BLaER1 (cell line): ENCODE measurements at regions not wholly inside any gene's neighbourhood (a gene's known extent, or its start where the extent isn't known, plus 50 kb on each side); places are given as distances from the start of the nearest gene placed in this dataset.

ENCODE experiments used
- H3K27ac ChIP-seq: shearing (Covaris generic); formaldehyde crosslinking; 2 replicates; pipeline ENCODE4 v1.8.1; 2022
- H3K27me3 ChIP-seq: shearing (Covaris generic); formaldehyde crosslinking; 2 replicates; pipeline ENCODE4 v1.8.1; 2022
- H3K36me3 ChIP-seq: shearing (Covaris generic); formaldehyde crosslinking; 2 replicates; pipeline ENCODE4 v1.8.1; 2022
- H3K4me1 ChIP-seq: shearing (Covaris generic); formaldehyde crosslinking; 2 replicates; pipeline ENCODE4 v1.8.1; 2022
- H3K4me2 ChIP-seq: shearing (Covaris generic); formaldehyde crosslinking; 2 replicates; pipeline ENCODE4 v1.8.1; 2022
- H3K4me3 ChIP-seq: shearing (Covaris generic); formaldehyde crosslinking; 2 replicates; pipeline ENCODE4 v1.8.1; 2022
- H3K9ac ChIP-seq: shearing (Covaris generic); formaldehyde crosslinking; 2 replicates; pipeline ENCODE4 v1.8.1; 2022
- H3K9me3 ChIP-seq: shearing (Covaris generic); formaldehyde crosslinking; 2 replicates; pipeline ENCODE4 v1.8.1; 2022
- H4K20me1 ChIP-seq: shearing (Covaris generic); formaldehyde crosslinking; 2 replicates; pipeline ENCODE4 v1.8.1; 2022
- Cebpa-rat ChIP-seq: shearing (Covaris generic); IDR thresholded peaks from 2 replicates; pipeline ENCODE4 v1.8.1; 2022

DNA sequence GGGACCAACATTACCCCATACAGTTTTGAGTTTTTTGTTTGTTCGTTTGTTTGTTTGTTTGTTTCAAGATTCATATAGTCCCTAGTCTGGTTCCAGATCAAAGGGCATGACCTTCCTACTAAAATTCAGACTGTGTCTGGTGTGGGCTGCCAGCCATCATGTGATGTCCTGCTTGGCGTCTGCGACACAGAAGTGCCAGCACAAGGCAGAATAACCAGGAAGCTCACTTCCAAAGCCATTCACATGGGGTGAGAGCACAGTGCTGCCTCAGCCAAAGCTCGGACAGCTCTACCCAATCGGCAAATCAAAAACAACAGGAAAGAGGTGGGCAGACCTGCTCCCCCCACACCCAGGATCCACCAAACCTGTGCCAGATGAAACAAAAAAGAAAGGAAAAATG lies 142.6 kb upstream of the THBS1 start:
- Histone ChIP-seq H3K9ac (no peak overlapping the region), H4K20me1 (no peaks in the 10 kb centered on the region), H3K27ac (no peak overlapping the region), H3K4me2 (no peak overlapping the region), H3K27me3 (no peaks in the 10 kb centered on the region), H3K4me1 (0 out of 2 replicates have a peak, but pooled peaks cover 5% of the 10 kb centered on the region), H3K36me3 (no peaks in the 10 kb centered on the region), H3K4me3 (no peak overlapping the region), H3K9me3 (no peaks in the 10 kb centered on the region)
- no peak for TF ChIP-seq Cebpa-rat

DNA sequence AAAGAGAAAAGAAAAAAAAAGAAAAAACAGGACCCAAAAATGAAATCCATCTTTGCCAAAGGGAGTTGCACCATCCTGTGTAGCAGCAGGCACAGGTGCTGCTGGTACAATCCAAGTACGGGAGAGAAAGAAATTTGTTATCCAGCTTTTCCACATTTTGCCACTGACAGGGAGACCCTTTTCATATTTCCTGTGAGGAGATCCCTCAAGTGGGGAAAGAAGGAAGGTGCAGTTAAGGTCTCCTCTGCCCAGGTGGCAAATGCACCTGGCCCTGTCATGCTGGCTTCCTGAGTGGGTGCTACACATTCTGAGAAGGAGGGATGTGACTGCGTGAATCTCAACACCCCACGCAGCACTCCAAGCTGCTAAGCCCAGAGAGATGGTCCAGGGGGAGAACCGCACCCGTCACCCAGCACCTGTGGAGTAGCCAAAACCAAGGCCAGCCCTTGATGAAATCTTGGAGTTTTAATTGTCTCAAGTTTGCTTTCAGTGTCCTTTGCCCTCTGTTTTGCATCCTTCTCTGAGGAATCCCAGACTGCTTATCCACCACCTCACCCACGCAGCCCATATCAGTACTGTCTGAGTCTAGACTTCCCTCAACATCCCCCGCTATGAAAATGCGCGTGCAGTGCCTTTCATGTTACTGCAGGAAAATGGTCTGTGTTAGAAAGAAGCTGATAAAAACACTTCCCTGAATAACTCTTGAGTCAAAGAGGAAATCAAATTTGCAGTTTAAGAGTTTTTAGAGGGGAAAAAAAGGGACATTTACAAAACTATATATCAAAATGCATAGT lies 141.9 kb upstream of the THBS1 start:
- no peaks in the 10 kb centered on the region for H3K36me3 ChIP-seq
- no peak for TF ChIP-seq Cebpa-rat
- no peaks in the 10 kb centered on the region for H3K9me3 ChIP-seq
- H3K4me3 ChIP-seq = no peak overlapping the region
- no peak overlapping the region for H3K27ac ChIP-seq
- H3K9ac ChIP-seq = no peak overlapping the region
- H4K20me1 ChIP-seq = no peaks in the 10 kb centered on the region
- H3K27me3 ChIP-seq = no peaks in the 10 kb centered on the region
- peaks cover 11% of the 10 kb centered on the region; the same call in 1 of the 2 replicates for H3K4me1 ChIP-seq
- H3K4me2 ChIP-seq = no peak overlapping the region

DNA sequence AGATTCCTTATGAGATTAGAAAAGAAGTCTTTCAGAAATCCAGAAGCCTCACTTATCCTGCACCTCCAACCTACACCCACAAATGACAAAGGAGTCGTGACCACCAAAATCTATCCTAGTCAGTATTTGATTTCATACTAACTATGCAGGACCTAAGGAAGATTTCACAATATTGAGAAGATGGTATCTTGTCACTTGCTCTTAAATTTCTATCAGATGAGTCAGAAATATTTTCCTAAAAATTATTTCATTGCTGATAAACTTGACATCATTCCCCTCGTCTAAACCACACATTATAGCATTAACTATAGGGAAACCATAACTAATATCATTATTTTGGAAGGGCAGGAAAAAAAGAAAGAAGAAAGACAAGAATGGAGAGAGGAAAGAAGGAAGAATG lies 138.0 kb upstream of the THBS1 start:
- Histone ChIP-seq H3K4me2 (no peak overlapping the region), H3K27me3 (no peaks in the 10 kb centered on the region), H3K4me3 (no peak overlapping the region), H3K9me3 (no peaks in the 10 kb centered on the region), H3K9ac (no peak overlapping the region), H3K27ac (no peak overlapping the region), H4K20me1 (no peaks in the 10 kb centered on the region), H3K36me3 (no peaks in the 10 kb centered on the region), H3K4me1 (peaks cover 6% of the 10 kb centered on the region; the same call in 1 of the 2 replicates)
- no peak for TF ChIP-seq Cebpa-rat

DNA sequence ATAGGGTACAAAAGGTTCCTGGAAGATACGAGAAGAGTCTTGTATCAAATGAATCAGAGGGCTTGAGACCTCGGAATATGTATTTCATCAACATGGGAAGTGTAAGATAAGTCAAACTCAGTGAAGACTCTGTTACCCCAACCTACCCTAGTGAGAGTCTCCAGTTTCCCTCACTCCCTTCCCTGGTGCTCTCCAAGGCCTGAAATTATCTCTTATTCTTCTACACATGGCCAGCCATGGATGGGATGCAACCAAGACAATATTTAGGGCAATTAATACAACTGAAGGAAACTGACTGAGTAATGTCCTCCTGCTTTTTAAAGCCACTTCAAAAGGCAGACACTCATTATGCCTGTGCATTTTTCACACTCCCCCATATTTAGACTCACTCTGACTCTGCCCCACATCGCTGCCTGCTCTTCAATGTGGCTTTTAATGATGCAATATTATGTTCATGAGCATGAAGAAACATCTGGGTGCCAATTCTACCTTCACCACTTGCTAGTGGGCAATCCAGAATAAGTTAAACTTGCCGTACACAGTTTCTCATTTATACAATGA lies 137.1 kb upstream of the THBS1 start:
- Histone ChIP-seq H3K4me3 (no peak overlapping the region), H3K4me2 (peak overlapping the region; percentile 11; the same call in 1 of the 2 replicates), H3K36me3 (no peaks in the 10 kb centered on the region), H3K9me3 (no peaks in the 10 kb centered on the region), H3K9ac (no peak overlapping the region), H4K20me1 (no peaks in the 10 kb centered on the region), H3K27me3 (no peaks in the 10 kb centered on the region), H3K27ac (no peak overlapping the region), H3K4me1 (peaks cover 6% of the 10 kb centered on the region; the same call in 1 of the 2 replicates)
- no peak for TF ChIP-seq Cebpa-rat

DNA sequence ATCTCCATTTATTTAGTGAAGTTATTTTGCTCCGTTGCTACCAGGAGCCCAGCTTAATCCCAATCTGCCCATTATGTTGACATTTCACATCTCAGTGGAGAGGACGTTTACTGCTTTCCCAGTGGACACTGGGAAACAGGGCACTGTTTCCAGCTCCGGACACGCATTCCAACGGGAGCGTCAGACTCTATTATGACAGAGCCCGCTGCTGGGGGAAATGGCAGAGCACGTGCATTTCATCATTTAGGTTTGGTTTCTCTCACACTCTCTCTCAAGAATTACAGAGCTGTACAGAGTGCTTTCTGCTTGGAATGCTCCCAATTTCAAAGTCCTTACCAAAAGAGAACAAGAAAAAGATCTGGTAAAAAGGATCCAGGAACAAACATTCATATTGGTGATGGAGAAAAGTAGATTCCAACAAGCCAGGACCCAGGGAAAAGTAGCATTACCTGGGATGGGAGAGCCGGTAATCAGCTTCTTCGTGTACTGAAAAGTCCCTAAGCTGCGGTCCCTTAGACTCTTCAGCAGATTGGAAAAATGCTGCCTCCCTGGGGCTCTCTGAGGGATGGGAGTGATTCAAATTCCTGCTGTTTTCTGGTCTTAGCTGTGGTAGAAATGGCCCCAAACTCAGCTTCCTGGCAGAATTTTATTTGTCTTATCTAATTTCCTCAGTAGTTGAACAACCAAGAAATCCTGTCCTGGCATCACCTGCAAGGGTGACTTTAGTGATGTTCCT lies 136.0 kb upstream of the THBS1 start:
- TF ChIP-seq Cebpa-rat = no peak
- Histone ChIP-seq H3K4me3 (no peak overlapping the region), H3K9me3 (no peaks in the 10 kb centered on the region), H4K20me1 (no peaks in the 10 kb centered on the region), H3K27me3 (no peaks in the 10 kb centered on the region), H3K4me2 (no peak overlapping the region), H3K36me3 (no peaks in the 10 kb centered on the region), H3K27ac (no peak overlapping the region), H3K4me1 (peaks cover 6% of the 10 kb centered on the region; the same call in 1 of the 2 replicates), H3K9ac (no peak overlapping the region)

DNA sequence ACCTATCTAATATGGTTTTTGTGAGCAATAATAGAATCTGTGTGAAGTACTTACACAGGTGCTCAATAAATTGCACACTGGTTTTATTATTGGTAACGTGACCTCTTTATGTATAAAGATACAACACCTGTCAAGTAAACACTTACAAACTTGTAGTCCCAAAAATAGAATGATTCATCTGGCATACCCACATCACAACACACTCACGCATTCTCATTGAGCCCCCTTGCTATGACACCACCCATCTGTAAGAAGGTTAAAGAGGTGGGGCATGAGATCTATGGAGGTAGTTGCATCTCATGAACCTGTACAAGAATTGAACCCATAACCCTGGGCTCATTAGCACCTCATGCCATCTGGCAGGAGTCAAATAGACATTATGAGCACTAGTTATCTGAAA lies 134.9 kb upstream of the THBS1 start:
- no peaks in the 10 kb centered on the region for H3K36me3 ChIP-seq
- no peaks in the 10 kb centered on the region for H4K20me1 ChIP-seq
- no peak for TF ChIP-seq Cebpa-rat
- peaks cover 6% of the 10 kb centered on the region; the same call in 1 of the 2 replicates for H3K4me1 ChIP-seq
- no peak overlapping the region for H3K4me2 ChIP-seq
- H3K27ac ChIP-seq = no peak overlapping the region
- no peaks in the 10 kb centered on the region for H3K9me3 ChIP-seq
- no peak overlapping the region for H3K4me3 ChIP-seq
- H3K27me3 ChIP-seq = no peaks in the 10 kb centered on the region
- H3K9ac ChIP-seq = no peak overlapping the region

DNA sequence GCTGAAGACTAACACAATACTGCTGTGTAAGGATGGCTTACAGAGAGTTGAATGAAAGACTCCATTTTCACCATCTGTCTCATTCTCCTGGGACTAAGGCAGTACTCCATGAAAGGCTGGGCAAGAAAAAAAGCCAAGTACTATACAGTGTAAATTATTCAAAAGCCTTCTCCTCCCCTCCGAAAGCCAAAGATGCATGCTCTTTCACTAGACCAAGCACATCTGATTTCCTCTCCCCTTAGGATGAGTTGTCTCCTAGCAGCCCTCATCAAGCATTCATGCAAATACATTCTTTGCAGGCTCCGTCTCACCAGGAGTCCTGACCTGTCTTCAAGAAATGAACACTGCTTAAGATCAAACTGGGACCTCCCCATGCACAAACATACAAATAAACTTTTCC lies 133.5 kb upstream of the THBS1 start:
- H3K4me2 ChIP-seq = no peak overlapping the region
- H3K27me3 ChIP-seq = no peaks in the 10 kb centered on the region
- peaks cover 6% of the 10 kb centered on the region; the same call in 1 of the 2 replicates for H3K4me1 ChIP-seq
- H3K9ac ChIP-seq = no peak overlapping the region
- H3K36me3 ChIP-seq = no peaks in the 10 kb centered on the region
- no peak overlapping the region for H3K4me3 ChIP-seq
- H3K9me3 ChIP-seq = no peaks in the 10 kb centered on the region
- H4K20me1 ChIP-seq = no peaks in the 10 kb centered on the region
- no peak overlapping the region for H3K27ac ChIP-seq
- TF ChIP-seq Cebpa-rat = no peak

DNA sequence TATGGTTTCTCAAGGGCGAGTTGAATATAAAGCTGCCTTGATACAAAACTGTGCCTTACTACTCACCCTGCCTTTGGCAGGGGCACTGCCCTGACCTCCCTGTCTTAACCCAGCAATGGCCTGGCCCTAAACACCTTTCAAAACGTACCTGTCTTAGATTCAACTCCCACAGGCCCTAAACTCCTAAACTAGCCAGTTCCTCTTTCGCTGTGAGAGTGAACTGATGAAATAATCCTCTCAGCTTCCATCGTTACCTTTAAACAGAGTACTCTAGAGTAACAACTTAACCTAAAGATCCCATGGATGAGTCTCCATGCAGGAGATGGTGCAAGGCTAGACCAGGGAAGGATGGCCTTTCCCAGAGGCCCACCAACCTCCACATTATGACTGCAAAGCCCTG lies 133.0 kb upstream of the THBS1 start:
- no peaks in the 10 kb centered on the region for H3K27me3 ChIP-seq
- no peaks in the 10 kb centered on the region for H3K9me3 ChIP-seq
- no peaks in the 10 kb centered on the region for H4K20me1 ChIP-seq
- H3K4me2 ChIP-seq = no peak overlapping the region
- no peak overlapping the region for H3K27ac ChIP-seq
- H3K36me3 ChIP-seq = no peaks in the 10 kb centered on the region
- H3K9ac ChIP-seq = no peak overlapping the region
- H3K4me3 ChIP-seq = no peak overlapping the region
- TF ChIP-seq Cebpa-rat = no peak
- H3K4me1 ChIP-seq = peaks cover 6% of the 10 kb centered on the region; the same call in 1 of the 2 replicates

DNA sequence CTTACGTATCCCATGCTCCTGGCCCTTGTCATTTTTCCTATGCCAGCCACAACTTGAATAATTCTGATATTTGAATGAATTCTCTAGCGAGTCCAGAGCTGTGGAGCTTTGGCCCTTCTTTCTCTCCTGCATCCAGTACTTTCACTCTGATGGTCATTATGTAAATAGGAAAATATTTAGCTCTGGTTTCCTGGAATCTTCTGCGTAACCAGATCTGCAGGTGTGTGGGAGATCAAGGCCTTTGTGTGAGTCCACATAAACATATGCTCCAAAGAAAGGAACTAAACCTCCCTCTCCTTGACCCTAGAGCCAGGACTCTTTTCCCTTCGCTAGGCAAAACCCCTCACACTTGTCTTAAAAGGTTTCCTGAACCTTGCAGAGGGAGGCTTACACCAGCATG lies 132.5 kb upstream of the THBS1 start:
- H3K4me1 ChIP-seq = peaks cover 6% of the 10 kb centered on the region; the same call in 1 of the 2 replicates
- TF ChIP-seq Cebpa-rat = no peak

More for the DNA sequence above, 132.5 kb upstream of the THBS1 start:
- Histone ChIP-seq H3K9me3 (no peaks in the 10 kb centered on the region), H3K27me3 (no peaks in the 10 kb centered on the region), H3K9ac (no peak overlapping the region), H3K4me3 (no peak overlapping the region), H4K20me1 (no peaks in the 10 kb centered on the region), H3K36me3 (no peaks in the 10 kb centered on the region), H3K4me2 (no peak overlapping the region), H3K27ac (no peak overlapping the region)
